Right lobe of liver (tissue), 4 donors: ENCODE measurements at regions not wholly inside any gene's neighbourhood (a gene's known extent, or its start where the extent isn't known, plus 50 kb on each side); places are given as distances from the start of the nearest gene placed in this dataset.

Experiments
- POLR2A ChIP-seq: fragments of 450-650 bp; IDR thresholded peaks from one replicate; pipeline ENCODE4 v1.6.1; 2017; ENCODE audit warnings: antibody characterized with exemption, mild to moderate bottlenecking
- TF ChIP-seq, protein P1 (sequence below), 4 donors: fragments of 200-600 bp in 3 of 4; fragments of 450-650 bp in 1 of 4; IDR thresholded peaks; one replicate each; pipeline versions ENCODE4 v1.5.1 to v1.8.0; 2016 to 2022; ENCODE audit warnings: antibody characterized with exemption in 4 of 4, mild to moderate bottlenecking in 2 of 4
- donor health status: DM: no; HTN: no; CAD: no.
- donor health status: DM: no; HTN: no; CAD: no.
- donor health status: DM: no; HTN: yes; CAD: no.

GRCh38 chr6:122129313-122130025 lies 270.0 kb upstream of the HSF2 start:
- TF ChIP-seq, protein P1, sequence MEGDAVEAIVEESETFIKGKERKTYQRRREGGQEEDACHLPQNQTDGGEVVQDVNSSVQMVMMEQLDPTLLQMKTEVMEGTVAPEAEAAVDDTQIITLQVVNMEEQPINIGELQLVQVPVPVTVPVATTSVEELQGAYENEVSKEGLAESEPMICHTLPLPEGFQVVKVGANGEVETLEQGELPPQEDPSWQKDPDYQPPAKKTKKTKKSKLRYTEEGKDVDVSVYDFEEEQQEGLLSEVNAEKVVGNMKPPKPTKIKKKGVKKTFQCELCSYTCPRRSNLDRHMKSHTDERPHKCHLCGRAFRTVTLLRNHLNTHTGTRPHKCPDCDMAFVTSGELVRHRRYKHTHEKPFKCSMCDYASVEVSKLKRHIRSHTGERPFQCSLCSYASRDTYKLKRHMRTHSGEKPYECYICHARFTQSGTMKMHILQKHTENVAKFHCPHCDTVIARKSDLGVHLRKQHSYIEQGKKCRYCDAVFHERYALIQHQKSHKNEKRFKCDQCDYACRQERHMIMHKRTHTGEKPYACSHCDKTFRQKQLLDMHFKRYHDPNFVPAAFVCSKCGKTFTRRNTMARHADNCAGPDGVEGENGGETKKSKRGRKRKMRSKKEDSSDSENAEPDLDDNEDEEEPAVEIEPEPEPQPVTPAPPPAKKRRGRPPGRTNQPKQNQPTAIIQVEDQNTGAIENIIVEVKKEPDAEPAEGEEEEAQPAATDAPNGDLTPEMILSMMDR (IDR thresholded peaks at IDR 0.05): no peak
- no peak for TF ChIP-seq POLR2A
